WTC11 (cell line): ENCODE measurements at regions not wholly inside any gene's neighbourhood (a gene's known extent, or its start where the extent isn't known, plus 50 kb on each side); places are given as distances from the start of the nearest gene placed in this dataset.

ENCODE experiments used
- ATAC-seq: fragments of 200-7000 bp; cut with Tn5 transposase; 2 replicates; pipeline ENCODE4 v1.10.0; 2021; ENCODE audit warnings: mild to moderate bottlenecking, moderate library complexity
- CTCF ChIA-PET: fragments of 300-600 bp; sonication (Branson Sonifier 250); formaldehyde crosslinking; loops from one replicate; lab custom pipeline; 2021; ENCODE audit warnings: antibody characterized with exemption; lab: Charles Lee
- POLR2A ChIA-PET: fragments of 350-600 bp; sonication (Branson Sonifier 250); formaldehyde crosslinking; loops from one replicate; lab custom pipeline; 2021; ENCODE audit warnings: antibody characterized with exemption; lab: Charles Lee
- DNase-seq: peaks from one replicate; pipeline ENCODE4 v3.0.0; 2021; ENCODE audit warnings: low spot score
- H3K27ac Mint-ChIP-seq: 2 replicates; pipeline ENCODE4 v1.8.0; 2021; ENCODE audit warnings: mixed read lengths
- H3K27me3 Mint-ChIP-seq: 2 replicates; pipeline ENCODE4 v1.8.0; 2021; ENCODE audit warnings: low read depth, mild to moderate bottlenecking, moderate library complexity, mixed read lengths
- H3K36me3 Mint-ChIP-seq: 2 replicates; pipeline ENCODE4 v1.8.0; 2021; ENCODE audit warnings: mixed read lengths
- H3K4me1 Mint-ChIP-seq: 2 replicates; pipeline ENCODE4 v1.8.0; 2022; ENCODE audit warnings: mixed read lengths
- H3K4me3 Mint-ChIP-seq: 2 replicates; pipeline ENCODE4 v1.8.0; 2021; ENCODE audit warnings: mild to moderate bottlenecking, moderate library complexity, mixed read lengths
- H3K9me3 Mint-ChIP-seq: 2 replicates; pipeline ENCODE4 v1.8.0; 2021; ENCODE audit warnings: mixed read lengths
- AFF4 ChIP-seq: sonication (generic); formaldehyde crosslinking; IDR thresholded peaks from 2 replicates; pipeline ENCODE4 v1.8.1; 2023; ENCODE audit warnings: mild to moderate bottlenecking, missing genetic modification reagents, borderline replicate concordance
- CBFB ChIP-seq: sonication (generic); formaldehyde crosslinking; IDR thresholded peaks from 2 replicates; pipeline ENCODE4 v1.8.1; 2022; ENCODE audit warnings: mild to moderate bottlenecking, low read depth, missing genetic modification reagents
- E2F4 ChIP-seq: sonication (generic); formaldehyde crosslinking; IDR thresholded peaks from 2 replicates; pipeline ENCODE4 v1.8.1; 2022; ENCODE audit warnings: low read depth, mild to moderate bottlenecking, moderate library complexity, missing genetic modification reagents, borderline replicate concordance
- E2F5 ChIP-seq: sonication (generic); formaldehyde crosslinking; IDR thresholded peaks from 2 replicates; pipeline ENCODE4 v1.8.1; 2022; ENCODE audit warnings: mild to moderate bottlenecking, moderate library complexity, missing genetic modification reagents
- ETV6 ChIP-seq: sonication (generic); formaldehyde crosslinking; IDR thresholded peaks from 2 replicates; pipeline ENCODE4 v1.8.1; 2022; ENCODE audit warnings: mild to moderate bottlenecking, missing genetic modification reagents
- FOXJ3 ChIP-seq: sonication (generic); formaldehyde crosslinking; IDR thresholded peaks from 2 replicates; pipeline ENCODE4 v1.9.0; 2021; ENCODE audit warnings: missing genetic modification reagents, mild to moderate bottlenecking, borderline replicate concordance
- GTF2I ChIP-seq: fragments of 250-450 bp; sonication (Bioruptor Pico); conservative IDR thresholded peaks from 2 replicates; pipeline ENCODE4 v1.4.0; 2021; ENCODE audit warnings: mild to moderate bottlenecking
- HMGA2 ChIP-seq: fragments of 250-450 bp; sonication (Bioruptor Pico); IDR thresholded peaks from 2 replicates; pipeline ENCODE4 v1.4.0; 2021; ENCODE audit warnings: mild to moderate bottlenecking, moderate library complexity
- HMGXB4 ChIP-seq: sonication (generic); formaldehyde crosslinking; IDR thresholded peaks from 2 replicates; pipeline ENCODE4 v1.8.1; 2023; ENCODE audit warnings: mild to moderate bottlenecking, moderate library complexity, missing genetic modification reagents
- JAZF1 ChIP-seq: fragments of 250-450 bp; sonication (Bioruptor Pico); IDR thresholded peaks from 2 replicates; pipeline ENCODE4 v1.9.0; 2021; ENCODE audit warnings: moderate library complexity, mild to moderate bottlenecking, inconsistent platforms
- MAX ChIP-seq: sonication (generic); formaldehyde crosslinking; IDR thresholded peaks from 2 replicates; pipeline ENCODE4 v1.8.0; 2022; ENCODE audit warnings: mild to moderate bottlenecking, missing genetic modification reagents
- NR1H2 ChIP-seq: sonication (generic); formaldehyde crosslinking; IDR thresholded peaks from 2 replicates; pipeline ENCODE4 v1.9.0; 2021; ENCODE audit warnings: mild to moderate bottlenecking, moderate library complexity, missing genetic modification reagents
- NR2C2 ChIP-seq: sonication (generic); formaldehyde crosslinking; IDR thresholded peaks from 2 replicates; pipeline ENCODE4 v1.8.0; 2022; ENCODE audit warnings: mild to moderate bottlenecking, missing genetic modification reagents
- PRDM15 ChIP-seq: sonication (generic); formaldehyde crosslinking; IDR thresholded peaks from 2 replicates; pipeline ENCODE4 v1.8.0; 2022; ENCODE audit warnings: missing genetic modification reagents
- SMAD4 ChIP-seq: sonication (generic); formaldehyde crosslinking; IDR thresholded peaks from 2 replicates; pipeline ENCODE4 v1.8.0; 2022; ENCODE audit warnings: mild to moderate bottlenecking, missing genetic modification reagents
- TP53 ChIP-seq: sonication (generic); formaldehyde crosslinking; IDR thresholded peaks from 2 replicates; pipeline ENCODE4 v1.8.1; 2023; ENCODE audit warnings: mild to moderate bottlenecking, missing genetic modification reagents
- ZNF232 ChIP-seq: sonication (generic); formaldehyde crosslinking; IDR thresholded peaks from 2 replicates; pipeline ENCODE4 v1.8.0; 2022; ENCODE audit warnings: mild to moderate bottlenecking, missing genetic modification reagents
- ZNF423 ChIP-seq: fragments of 250-450 bp; sonication (Bioruptor Pico); IDR thresholded peaks from 2 replicates; pipeline ENCODE4 v2.1.2; 2022; ENCODE audit warnings: mild to moderate bottlenecking, moderate library complexity
- ZNF512 ChIP-seq: sonication (generic); formaldehyde crosslinking; IDR thresholded peaks from 2 replicates; pipeline ENCODE4 v1.8.1; 2022; ENCODE audit warnings: missing genetic modification reagents, borderline replicate concordance

GRCh38 chr9:23926368-23926767, 100.3 kb upstream of the ELAVL2 start:
- Mint-ChIP-seq H3K36me3 (peaks cover 11% of the 10 kb centered on the region), H3K9me3 (peaks cover 39% of the 10 kb centered on the region), H3K4me1 (peaks cover 7% of the 10 kb centered on the region; the same call in 1 of the 2 replicates), H3K27ac (no peak overlapping the region), H3K4me3 (no peak overlapping the region), H3K27me3 (no peaks in the 10 kb centered on the region; the same call in none of the 2 replicates)
- POLR2A ChIA-PET = no interaction called here
- CTCF ChIA-PET = no interaction called here
- DNase-seq (no peak), ATAC-seq (no peak)
- TF ChIP-seq NR2C2 (no peak), SMAD4 (CRISPR knock-in tag) (no peak), PRDM15 (CRISPR knock-in tag) (no peak), CBFB (CRISPR knock-in tag) (no peak), HMGA2 (CRISPR knock-in tag) (no peak), FOXJ3 (CRISPR knock-in tag) (no peak), E2F4 (no peak), ZNF232 (CRISPR knock-in tag) (no peak), JAZF1 (no peak), NR1H2 (CRISPR knock-in tag) (no peak), HMGXB4 (CRISPR knock-in tag) (no peak), TP53 (no peak), ZNF512 (CRISPR knock-in tag) (no peak), ZNF423 (CRISPR knock-in tag) (no peak), E2F5 (no peak), GTF2I (CRISPR knock-in tag) (no peak), MAX (no peak), ETV6 (CRISPR knock-in tag) (no peak), AFF4 (CRISPR knock-in tag) (no peak)
